ENCODE measurements at regions not wholly inside any gene's neighbourhood (a gene's known extent, or its start where the extent isn't known, plus 50 kb on each side); places are given as distances from the start of the nearest gene placed in this dataset.
"Not testable (repeated sequence)": the region's sequence is repeated elsewhere in the genome, so short reads cannot be mapped to it uniquely, and the experiment has no call there.

DNA sequence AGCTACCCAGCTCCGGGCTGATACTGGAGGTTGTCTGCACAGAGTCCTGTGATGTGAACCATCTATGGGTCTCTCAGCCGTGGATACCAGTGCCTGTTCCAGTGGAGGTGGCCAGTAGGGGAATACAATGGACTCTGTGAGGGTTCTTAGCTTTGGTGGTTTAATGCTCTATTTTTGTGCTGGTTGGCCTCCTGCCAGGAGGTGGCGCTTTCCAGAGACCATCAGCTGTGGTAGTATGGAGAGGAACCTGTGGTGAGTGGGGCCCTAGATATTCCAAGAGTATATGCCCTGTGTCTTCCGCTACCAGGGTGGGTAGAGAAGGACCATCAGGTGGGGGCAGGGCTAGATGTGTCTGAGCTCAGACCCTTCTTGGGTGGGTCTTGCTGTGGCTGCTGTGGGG is 103.0 kb upstream of the RXFP1 start:
- H3K4me1 ChIP-seq (ENCODE audit: insufficient read depth, low read length); H3K9me3 ChIP-seq (ENCODE audit: control insufficient read depth, low read depth, low read length); H4K5ac ChIP-seq (ENCODE audit: insufficient read length, low read depth, low read length); H2BK5ac ChIP-seq (ENCODE audit: insufficient read length, low read length); H3K23me2 ChIP-seq (ENCODE audit: insufficient read length, low read depth, low read length, poor library complexity, severe bottlenecking); H3K9ac ChIP-seq (ENCODE audit: extremely low read depth, insufficient read length, low read length); H4K91ac ChIP-seq (ENCODE audit: insufficient read length, low read depth, low read length); H3K79me1 ChIP-seq (ENCODE audit: insufficient read depth, low read depth, low read length, poor library complexity, severe bottlenecking); H3K36me3 Mint-ChIP-seq (ENCODE audit: insufficient read depth in 1 of 3, low read depth in 3 of 3); H2AK5ac ChIP-seq (ENCODE audit: insufficient read length, low read length); H3K27me3 Mint-ChIP-seq (ENCODE audit: low read depth); H4K20me1 ChIP-seq (ENCODE audit: control insufficient read depth, insufficient read depth, insufficient read length); H3K4me3 Mint-ChIP-seq; H3K23ac ChIP-seq (ENCODE audit: insufficient read length, low read depth, low read length); H3K4me1 Mint-ChIP-seq; H2BK20ac ChIP-seq (ENCODE audit: low read depth, low read length, poor library complexity, severe bottlenecking); H3K4ac ChIP-seq (ENCODE audit: low read depth, low read length); H3K27me3 ChIP-seq (ENCODE audit: insufficient read depth, low read length); DNase-seq; H2BK15ac ChIP-seq (ENCODE audit: low read depth, low read length); H3K18ac ChIP-seq (ENCODE audit: insufficient read length, low read depth, low read length); H2AFZ ChIP-seq (ENCODE audit: low read length); H3K9me3 Mint-ChIP-seq; H3K79me2 ChIP-seq (ENCODE audit: insufficient read depth, low read length); H3K27ac ChIP-seq (ENCODE audit: insufficient read length, low read depth, low read length); H2BK12ac ChIP-seq (ENCODE audit: insufficient read length, low read depth, low read length); H4K8ac ChIP-seq (replicated peaks; ENCODE audit: insufficient read length, low read depth, low read length); H2BK120ac ChIP-seq (ENCODE audit: low read depth, low read length, poor library complexity, severe bottlenecking); H3K14ac ChIP-seq (ENCODE audit: insufficient read depth, low read length); H3K4me2 ChIP-seq (ENCODE audit: insufficient read depth, insufficient read length, low read length); H3T11ph ChIP-seq (ENCODE audit: low read length); H3K56ac ChIP-seq (ENCODE audit: insufficient read length, low read depth, low read length): not testable (repeated sequence)
- no CpG with 5 or more reads among the region's 4 CpGs for WGBS (ENCODE audit: extremely low coverage, insufficient read length, low lambda C conversion rate)
- TF ChIP-seq, protein P1, sequence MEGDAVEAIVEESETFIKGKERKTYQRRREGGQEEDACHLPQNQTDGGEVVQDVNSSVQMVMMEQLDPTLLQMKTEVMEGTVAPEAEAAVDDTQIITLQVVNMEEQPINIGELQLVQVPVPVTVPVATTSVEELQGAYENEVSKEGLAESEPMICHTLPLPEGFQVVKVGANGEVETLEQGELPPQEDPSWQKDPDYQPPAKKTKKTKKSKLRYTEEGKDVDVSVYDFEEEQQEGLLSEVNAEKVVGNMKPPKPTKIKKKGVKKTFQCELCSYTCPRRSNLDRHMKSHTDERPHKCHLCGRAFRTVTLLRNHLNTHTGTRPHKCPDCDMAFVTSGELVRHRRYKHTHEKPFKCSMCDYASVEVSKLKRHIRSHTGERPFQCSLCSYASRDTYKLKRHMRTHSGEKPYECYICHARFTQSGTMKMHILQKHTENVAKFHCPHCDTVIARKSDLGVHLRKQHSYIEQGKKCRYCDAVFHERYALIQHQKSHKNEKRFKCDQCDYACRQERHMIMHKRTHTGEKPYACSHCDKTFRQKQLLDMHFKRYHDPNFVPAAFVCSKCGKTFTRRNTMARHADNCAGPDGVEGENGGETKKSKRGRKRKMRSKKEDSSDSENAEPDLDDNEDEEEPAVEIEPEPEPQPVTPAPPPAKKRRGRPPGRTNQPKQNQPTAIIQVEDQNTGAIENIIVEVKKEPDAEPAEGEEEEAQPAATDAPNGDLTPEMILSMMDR (conservative IDR thresholded peaks at IDR 0.05) = peak; percentile 44; the same call in 2 of the 3 replicates
- 0 out of 7 replicates have a peak overlapping the region, but pooled peaks of 1 of the 3 experiments have one; percentile 15 for H3K27ac Mint-ChIP-seq

All from H9 (cell line).